H1 (cell line): ENCODE measurements at regions not wholly inside any gene's neighbourhood (a gene's known extent, or its start where the extent isn't known, plus 50 kb on each side); places are given as distances from the start of the nearest gene placed in this dataset.

Experiments used
- CTCF ChIA-PET: fragments of 300-600 bp; sonication (Branson Sonifier 250); formaldehyde crosslinking; loops from one replicate; lab custom pipeline; 2021; ENCODE audit not compliant: partially characterized antibody; lab: Charles Lee
- POLR2A ChIA-PET: fragments of 300-600 bp; sonication (Branson Sonifier 250); formaldehyde crosslinking; loops from one replicate; lab custom pipeline; 2021; ENCODE audit warnings: inconsistent platforms; ENCODE audit not compliant: partially characterized antibody; lab: Charles Lee
- DNase-seq, 2 experiments: peaks; one replicate each; pipeline versions ENCODE4 v3.0.0 to v3.0.0-alpha.2; 2010 to 2022; ENCODE audit warnings: low spot score in 2 of 2, low read depth in 1 of 2, mixed read lengths in 1 of 2
- FAIRE-seq: peaks from 2 replicates; lab custom pipeline; 2011; peaks lifted over from hg19 to GRCh38; lab: Jason Lieb, UNC
- H2AFZ ChIP-seq: 2 replicates; pipeline ENCODE4 v1.8.1; 2012; ENCODE audit warnings: low read length, inconsistent platforms
- H2AK5ac ChIP-seq: 2 replicates; pipeline ENCODE4 v1.6.1; 2013; ENCODE audit warnings: low read depth, low read length
- H2BK120ac ChIP-seq: replicated peaks from 2 replicates; pipeline ENCODE3; 2013; ENCODE audit warnings: low read depth, low read length, inconsistent platforms
- H2BK12ac ChIP-seq: 2 replicates; pipeline ENCODE4 v1.6.1; 2013; ENCODE audit warnings: low read depth, low read length
- H2BK15ac ChIP-seq: 2 replicates; pipeline ENCODE4 v1.6.1; 2013; ENCODE audit warnings: low read length
- H2BK20ac ChIP-seq: 2 replicates; pipeline ENCODE4 v1.6.1; 2013; ENCODE audit warnings: low read length
- H2BK5ac ChIP-seq: 2 replicates; pipeline ENCODE4 v1.6.1; 2013; ENCODE audit warnings: low read depth, low read length
- H3K14ac ChIP-seq: 2 replicates; pipeline ENCODE4 v1.6.1; 2013; ENCODE audit warnings: inconsistent platforms; ENCODE audit not compliant: insufficient read length
- H3K18ac ChIP-seq: 2 replicates; pipeline ENCODE4 v1.6.1; 2013; ENCODE audit warnings: low read length; ENCODE audit errors: extremely low read depth
- H3K23ac ChIP-seq: 2 replicates; pipeline ENCODE4 v1.6.1; 2013; ENCODE audit warnings: inconsistent platforms; ENCODE audit not compliant: insufficient read length
- H3K23me2 ChIP-seq: 2 replicates; pipeline ENCODE4 v1.6.1; 2013; ENCODE audit warnings: low read depth, low read length
- H3K27ac ChIP-seq: 2 replicates; pipeline ENCODE4 v1.6.1; 2011; ENCODE audit warnings: low read depth, low read length, inconsistent platforms
- H3K27me3 ChIP-seq, 4 experiments: replicated peaks in 1 of 4; 1 replicate in 1 of 4; 2 replicates in 3 of 4; pipeline versions ENCODE4 v1.6.1 to v1.8.1; 2011 to 2013; ENCODE audit warnings: low read length in 3 of 4, mild to moderate bottlenecking in 3 of 4, inconsistent platforms in 2 of 4, mixed read lengths in 2 of 4, moderate library complexity in 1 of 4; ENCODE audit not compliant: control insufficient read depth in 3 of 4, insufficient read depth in 3 of 4; ENCODE audit errors: extremely low read depth in 1 of 4
- H3K36me3 ChIP-seq, 4 experiments: 2 replicates each; pipeline versions ENCODE4 v1.6.1 to v1.8.1; 2011 to 2013; ENCODE audit warnings: mild to moderate bottlenecking in 4 of 4, low read length in 3 of 4, moderate library complexity in 2 of 4, control low read depth in 1 of 4, inconsistent platforms in 1 of 4; ENCODE audit not compliant: insufficient read depth in 4 of 4, control insufficient read depth in 2 of 4
- H3K4ac ChIP-seq: replicated peaks from 2 replicates; pipeline ENCODE3; 2013; ENCODE audit warnings: low read length, low read depth, mixed read lengths, inconsistent platforms; ENCODE audit not compliant: insufficient read length
- H3K4me1 ChIP-seq, 4 experiments: replicated peaks in 1 of 4; 1 replicate in 1 of 4; 2 replicates in 3 of 4; pipeline versions ENCODE4 v1.6.1 to v1.8.1; 2011 to 2013; ENCODE audit warnings: low read length in 3 of 4, inconsistent platforms in 2 of 4, mixed read lengths in 1 of 4; ENCODE audit not compliant: insufficient read depth in 4 of 4, control insufficient read depth in 3 of 4
- H3K4me2 ChIP-seq, 2 experiments: 2 replicates each; pipeline versions ENCODE4 v1.6.1 to v1.8.1; 2011 to 2013; ENCODE audit warnings: low read depth in 2 of 2, low read length in 2 of 2, control low read depth in 1 of 2, inconsistent platforms in 1 of 2, mild to moderate bottlenecking in 1 of 2; ENCODE audit not compliant: insufficient read depth in 1 of 2
- H3K4me3 ChIP-seq, 4 experiments: fragments of 200-600, 300-600 bp in 1 of 4; sonication (generic), shearing (Covaris generic), sonication (Bioruptor Twin) in 1 of 4; 2 replicates each; pipeline versions ENCODE4 v1.5.1 to v1.8.1; 2011 to 2016; ENCODE audit warnings: low read length in 4 of 4, low read depth in 3 of 4, control low read depth in 2 of 4, inconsistent platforms in 2 of 4, mild to moderate bottlenecking in 2 of 4, mixed read lengths in 1 of 4, moderate library complexity in 1 of 4; ENCODE audit not compliant: insufficient read depth in 2 of 4; ENCODE audit errors: extremely low read depth in 1 of 4
- H3K56ac ChIP-seq: replicated peaks from 2 replicates; pipeline ENCODE3; 2013; ENCODE audit warnings: low read depth, mild to moderate bottlenecking, mixed read lengths, low read length, inconsistent platforms; ENCODE audit not compliant: insufficient read length
- H3K79me1 ChIP-seq: 2 replicates; pipeline ENCODE4 v1.6.1; 2013; ENCODE audit warnings: low read depth, low read length, control low read depth
- H3K79me2 ChIP-seq, 2 experiments: 2 replicates each; pipeline versions ENCODE4 v1.6.1 to v1.8.1; 2012 to 2013; ENCODE audit warnings: low read length in 2 of 2, mild to moderate bottlenecking in 2 of 2, inconsistent platforms in 1 of 2; ENCODE audit not compliant: insufficient read depth in 2 of 2, control insufficient read depth in 1 of 2
- H3K9ac ChIP-seq, 4 experiments: replicated peaks in 1 of 4; 1 replicate in 1 of 4; 2 replicates in 3 of 4; pipeline versions ENCODE4 v1.6.1 to v1.8.1; 2011 to 2013; ENCODE audit warnings: low read depth in 3 of 4, low read length in 3 of 4, control low read depth in 2 of 4, mild to moderate bottlenecking in 2 of 4, moderate library complexity in 2 of 4, inconsistent platforms in 1 of 4; ENCODE audit errors: extremely low read depth in 1 of 4
- H3K9me3 ChIP-seq, 2 experiments: 2 replicates each; pipeline versions ENCODE4 v1.6.1 to v1.8.1; 2012 to 2013; ENCODE audit warnings: mild to moderate bottlenecking in 2 of 2, moderate library complexity in 2 of 2, control low read depth in 1 of 2, inconsistent platforms in 1 of 2, low read depth in 1 of 2, low read length in 1 of 2, mixed read lengths in 1 of 2; ENCODE audit not compliant: insufficient read depth in 2 of 2
- H4K20me1 ChIP-seq, 2 experiments: replicated peaks in 1 of 2; 2 replicates each; pipeline versions ENCODE3 to v1.8.1; 2011 to 2013; ENCODE audit warnings: inconsistent platforms in 2 of 2, low read length in 2 of 2, mild to moderate bottlenecking in 1 of 2; ENCODE audit not compliant: insufficient read depth in 2 of 2, control insufficient read depth in 1 of 2
- H4K5ac ChIP-seq: 2 replicates; pipeline ENCODE4 v1.6.1; 2013; ENCODE audit warnings: low read length, low read depth, mixed read lengths, inconsistent platforms; ENCODE audit not compliant: insufficient read length
- H4K8ac ChIP-seq: 2 replicates; pipeline ENCODE4 v1.8.0; 2013; ENCODE audit warnings: mild to moderate bottlenecking, moderate library complexity, low read length, inconsistent platforms; ENCODE audit not compliant: insufficient read depth; ENCODE audit errors: extremely low read depth
- H4K91ac ChIP-seq: replicated peaks from 2 replicates; pipeline ENCODE3; 2013; ENCODE audit warnings: low read length, mixed read lengths, inconsistent platforms; ENCODE audit not compliant: insufficient read length
- CHD1 ChIP-seq: IDR thresholded peaks from 2 replicates; pipeline ENCODE4 v1.6.1; 2012; ENCODE audit warnings: low read depth, low read length, improper control_type of control experiment
- CTBP2 ChIP-seq: IDR thresholded peaks from 2 replicates; pipeline ENCODE4 v1.7.0; 2011; ENCODE audit warnings: borderline replicate concordance, mild to moderate bottlenecking, moderate library complexity, mixed read lengths, low read length; ENCODE audit not compliant: insufficient read depth, insufficient read length
- GTF2F1 ChIP-seq: IDR thresholded peaks from 2 replicates; pipeline ENCODE4 v1.6.1; 2012; ENCODE audit warnings: low read depth, low read length, improper control_type of control experiment, borderline replicate concordance
- HDAC2 ChIP-seq, 2 experiments: fragments of 300-600 bp in 1 of 2; sonication (generic) in 1 of 2; IDR thresholded peaks; 2 replicates each; pipeline ENCODE4 v1.6.1; 2011 to 2012; ENCODE audit warnings: low read depth in 2 of 2, low read length in 2 of 2, mild to moderate bottlenecking in 2 of 2, moderate library complexity in 2 of 2, borderline replicate concordance in 1 of 2, inconsistent platforms in 1 of 2
- KDM1A ChIP-seq: fragments of 200-600, 300-600 bp; sonication (generic); IDR thresholded peaks from 2 replicates; pipeline ENCODE4 v1.7.1; 2016; ENCODE audit warnings: mild to moderate bottlenecking, low read length, borderline replicate concordance
- NRF1 ChIP-seq: IDR thresholded peaks from 2 replicates; pipeline ENCODE4 v1.6.1; 2011; ENCODE audit warnings: mild to moderate bottlenecking, low read depth, low read length, improper control_type of control experiment
- POLR2A ChIP-seq, 2 experiments: IDR thresholded peaks; 1 replicate in 1 of 2; 2 replicates in 1 of 2; pipeline ENCODE4 v1.6.1; 2011; ENCODE audit warnings: low read depth in 2 of 2, low read length in 2 of 2, mild to moderate bottlenecking in 2 of 2; ENCODE audit errors: control extremely low read depth in 1 of 2
- RAD21 ChIP-seq, 2 experiments: IDR thresholded peaks in 1 of 2; conservative IDR thresholded peaks in 1 of 2; 2 replicates each; pipeline ENCODE4 v1.6.1; 2011; ENCODE audit warnings: low read depth in 2 of 2, low read length in 2 of 2, improper control_type of control experiment in 1 of 2, inconsistent platforms in 1 of 2, mild to moderate bottlenecking in 1 of 2, moderate library complexity in 1 of 2
- RNF2 ChIP-seq: fragments of 200-900, 300-1000 bp; sonication (generic); IDR thresholded peaks from 2 replicates; pipeline ENCODE4 v1.7.1; 2016; ENCODE audit warnings: borderline replicate concordance, low read depth, mild to moderate bottlenecking, antibody characterized with exemption, low read length; ENCODE audit not compliant: poor library complexity, severe bottlenecking; ENCODE audit errors: missing control alignments
- SIN3A ChIP-seq, 2 experiments: IDR thresholded peaks in 1 of 2; conservative IDR thresholded peaks in 1 of 2; 2 replicates each; pipeline ENCODE4 v1.6.1; 2011 to 2012; ENCODE audit warnings: low read length in 2 of 2, improper control_type of control experiment in 1 of 2, low read depth in 1 of 2, mild to moderate bottlenecking in 1 of 2
- SIRT6 ChIP-seq: IDR thresholded peaks from one replicate; pipeline ENCODE4 v1.7.1; 2012; ENCODE audit warnings: low read length, inconsistent platforms
- SP4 ChIP-seq: IDR thresholded peaks from 2 replicates; pipeline ENCODE4 v1.6.1; 2012; ENCODE audit warnings: low read length, inconsistent platforms
- ZNF274 ChIP-seq: IDR thresholded peaks from 2 replicates; pipeline ENCODE4 v1.7.0; 2012; ENCODE audit warnings: low read length, borderline replicate concordance; ENCODE audit errors: extremely low read depth
- WGBS, 2 experiments: shearing (Covaris generic) in 1 of 2; methylation state at CpG; one replicate each; pipeline versions ENCODE4 v1.1.6 to v1.1.7; 2013 to 2015; ENCODE audit warnings: low lambda C conversion rate in 2 of 2, mixed read lengths in 2 of 2, inconsistent platforms in 1 of 2, low coverage in 1 of 2, missing lambda C conversion rate in 1 of 2; ENCODE audit not compliant: insufficient replicate concordance in 2 of 2, insufficient coverage in 1 of 2, insufficient read length in 1 of 2; ENCODE audit errors: extremely low coverage in 1 of 2, missing lambda C conversion rate in 1 of 2; 5-methylcytosine and 5-hydroxymethylcytosine counted together

- WGBS, 2 experiments, result 80% methylated on average over 7 of the region's 7 CpGs; no CpG with 5 or more reads in 1 of the 2 experiments
- no peak overlapping the region for H3K9ac ChIP-seq
- H4K91ac ChIP-seq, result no peak overlapping the region
- no peaks in the 10 kb centered on the region for H3K23me2 ChIP-seq
- ChIA-PET CTCF (no interaction called here), POLR2A (no interaction called here)
- no peak overlapping the region for H3K18ac ChIP-seq
- no peak overlapping the region for H2AFZ ChIP-seq
- H3K4me1 ChIP-seq, result no peaks in the 10 kb centered on the region; a peak in 1 of 7 replicates
- no peak overlapping the region for H2BK20ac ChIP-seq
- no peak overlapping the region for H2BK15ac ChIP-seq
- no peaks in the 10 kb centered on the region for H3K9me3 ChIP-seq
- no peaks in the 10 kb centered on the region for H3K79me1 ChIP-seq
- DNase-seq, result no peak
- no peak overlapping the region for H3K56ac ChIP-seq
- H3K79me2 ChIP-seq, result no peaks in the 10 kb centered on the region
- H3K36me3 ChIP-seq, result no peaks in the 10 kb centered on the region
- H4K20me1 ChIP-seq, result no peaks in the 10 kb centered on the region
- no peak overlapping the region for H2BK120ac ChIP-seq
- FAIRE-seq, result no peak
- no peak overlapping the region for H3K14ac ChIP-seq
- no peaks in the 10 kb centered on the region for H3K27me3 ChIP-seq
- no peak overlapping the region for H3K27ac ChIP-seq
- no peak overlapping the region for H2AK5ac ChIP-seq
- no peak overlapping the region for H2BK5ac ChIP-seq
- H4K5ac ChIP-seq, result no peak overlapping the region
- H4K8ac ChIP-seq, result no peak overlapping the region
- no peak overlapping the region for H3K4me3 ChIP-seq
- no peak overlapping the region for H2BK12ac ChIP-seq
- no peak overlapping the region for H3K4me2 ChIP-seq
- no peak overlapping the region for H3K23ac ChIP-seq
- no peak overlapping the region for H3K4ac ChIP-seq
- TF ChIP-seq KDM1A, result no peak
- no peak for TF ChIP-seq RNF2
- TF ChIP-seq NRF1, result no peak
- no peak for TF ChIP-seq SP4
- no peak for TF ChIP-seq POLR2A (IDR thresholded peaks at IDR 0.05; ENCODE audit: control extremely low read depth in 1 of 2, low read depth in 2 of 2, low read length in 2 of 2)
- no peak for TF ChIP-seq SIRT6
- no peak for TF ChIP-seq RAD21 (IDR thresholded peaks at IDR 0.05 in 1 of 2, conservative IDR thresholded peaks at IDR 0.05 in 1 of 2; ENCODE audit: low read depth in 2 of 2, low read length in 2 of 2)
- no peak for TF ChIP-seq CHD1
- TF ChIP-seq CTBP2, result no peak
- TF ChIP-seq ZNF274, result no peak
- TF ChIP-seq HDAC2 (IDR thresholded peaks at IDR 0.05; ENCODE audit: borderline replicate concordance in 1 of 2, low read depth in 2 of 2, low read length in 2 of 2), result no peak
- TF ChIP-seq GTF2F1, result no peak
- no peak for TF ChIP-seq SIN3A (conservative IDR thresholded peaks at IDR 0.05 in 1 of 2, IDR thresholded peaks at IDR 0.05 in 1 of 2; ENCODE audit: low read depth in 1 of 2, low read length in 2 of 2)
Measured at GRCh38 chr1:118650107-118650807, 337.9 kb downstream of the TBX15 start.
